ENCODE measurements at regions not wholly inside any gene's neighbourhood (a gene's known extent, or its start where the extent isn't known, plus 50 kb on each side); places are given as distances from the start of the nearest gene placed in this dataset.
"Not testable (repeated sequence)": the region's sequence is repeated elsewhere in the genome, so short reads cannot be mapped to it uniquely, and the experiment has no call there.

DNA sequence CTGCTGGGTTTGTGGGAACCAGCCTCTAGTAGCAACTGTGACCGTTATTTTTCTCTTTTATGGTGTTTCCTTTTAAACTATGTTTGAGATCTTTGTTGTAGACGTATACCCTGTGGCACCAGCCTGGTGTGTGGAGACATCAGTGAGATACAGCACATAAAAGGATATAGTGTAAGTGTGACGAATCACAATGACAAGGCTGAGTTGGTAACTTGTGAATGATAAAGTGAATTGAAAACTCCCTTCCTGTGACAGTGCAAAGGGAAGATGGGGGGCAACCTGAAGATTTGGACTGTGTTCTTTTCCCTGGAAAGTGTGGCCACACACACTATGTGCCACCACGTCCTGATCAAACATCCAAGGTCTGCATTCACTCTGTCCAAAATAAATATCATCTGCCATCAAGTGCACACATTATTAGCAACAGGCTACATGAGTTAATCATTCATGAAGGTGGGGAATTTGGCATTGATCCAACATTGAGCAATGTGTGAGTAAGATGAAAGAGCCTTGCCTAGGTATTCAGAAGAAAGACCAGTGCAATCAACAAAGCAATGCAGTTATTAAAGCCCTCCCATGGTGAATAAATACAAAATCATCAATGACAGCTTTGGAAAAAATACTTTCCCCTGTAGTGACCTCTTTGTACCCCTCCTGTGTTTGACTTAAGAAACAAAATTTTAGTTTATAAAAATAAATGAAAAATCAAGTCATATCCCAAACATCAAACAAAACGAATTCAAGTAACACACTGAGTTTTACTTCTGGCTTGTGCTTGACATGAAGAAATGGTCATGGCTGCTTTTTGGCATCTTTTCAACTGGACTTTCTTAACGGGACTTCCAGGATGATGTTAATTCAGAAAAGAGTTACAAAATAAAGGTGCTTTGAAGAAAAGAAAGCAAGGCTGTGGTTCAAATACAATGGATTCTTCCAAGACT lies 1280.5 kb upstream of the ZEB2 start:
- no peak overlapping the region for H3K4me3 ChIP-seq (ENCODE audit: low read depth, low read length)
- TF ChIP-seq, protein P1, sequence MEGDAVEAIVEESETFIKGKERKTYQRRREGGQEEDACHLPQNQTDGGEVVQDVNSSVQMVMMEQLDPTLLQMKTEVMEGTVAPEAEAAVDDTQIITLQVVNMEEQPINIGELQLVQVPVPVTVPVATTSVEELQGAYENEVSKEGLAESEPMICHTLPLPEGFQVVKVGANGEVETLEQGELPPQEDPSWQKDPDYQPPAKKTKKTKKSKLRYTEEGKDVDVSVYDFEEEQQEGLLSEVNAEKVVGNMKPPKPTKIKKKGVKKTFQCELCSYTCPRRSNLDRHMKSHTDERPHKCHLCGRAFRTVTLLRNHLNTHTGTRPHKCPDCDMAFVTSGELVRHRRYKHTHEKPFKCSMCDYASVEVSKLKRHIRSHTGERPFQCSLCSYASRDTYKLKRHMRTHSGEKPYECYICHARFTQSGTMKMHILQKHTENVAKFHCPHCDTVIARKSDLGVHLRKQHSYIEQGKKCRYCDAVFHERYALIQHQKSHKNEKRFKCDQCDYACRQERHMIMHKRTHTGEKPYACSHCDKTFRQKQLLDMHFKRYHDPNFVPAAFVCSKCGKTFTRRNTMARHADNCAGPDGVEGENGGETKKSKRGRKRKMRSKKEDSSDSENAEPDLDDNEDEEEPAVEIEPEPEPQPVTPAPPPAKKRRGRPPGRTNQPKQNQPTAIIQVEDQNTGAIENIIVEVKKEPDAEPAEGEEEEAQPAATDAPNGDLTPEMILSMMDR (IDR thresholded peaks at IDR 0.05; ENCODE audit: insufficient read depth, low read depth, low read length), result no peak
- DNase-seq (ENCODE audit: low read depth), result no peak

DNA sequence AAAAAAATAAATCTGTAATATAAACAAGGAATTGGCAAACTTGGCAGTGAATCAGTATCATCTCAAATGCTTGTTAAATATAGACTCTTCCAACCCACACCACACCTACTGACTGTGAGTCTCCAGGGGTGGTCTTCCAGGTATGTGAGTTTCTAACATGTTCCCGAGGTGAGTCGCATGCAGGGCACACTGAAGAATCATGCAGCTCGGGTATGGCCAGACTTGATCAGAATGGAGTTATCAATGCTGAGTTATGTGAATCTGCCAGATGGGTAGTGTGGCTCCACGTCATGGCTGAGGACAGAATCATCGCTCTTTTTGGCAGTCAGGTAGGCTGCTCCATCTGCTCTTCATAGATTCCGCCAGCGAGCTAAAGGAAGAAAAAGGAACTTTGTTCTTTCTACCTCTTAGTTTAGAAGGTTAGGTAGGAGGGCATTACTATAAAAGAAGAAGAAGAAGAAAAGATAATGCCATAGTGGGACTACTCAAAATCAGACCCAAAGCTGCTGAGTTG lies 1279.7 kb upstream of the ZEB2 start:
- no peak overlapping the region for H3K4me3 ChIP-seq (ENCODE audit: low read depth, low read length)
- TF ChIP-seq, protein P1 (IDR thresholded peaks at IDR 0.05; ENCODE audit: insufficient read depth, low read depth, low read length), result no peak
- no peak for DNase-seq (ENCODE audit: low read depth)

DNA sequence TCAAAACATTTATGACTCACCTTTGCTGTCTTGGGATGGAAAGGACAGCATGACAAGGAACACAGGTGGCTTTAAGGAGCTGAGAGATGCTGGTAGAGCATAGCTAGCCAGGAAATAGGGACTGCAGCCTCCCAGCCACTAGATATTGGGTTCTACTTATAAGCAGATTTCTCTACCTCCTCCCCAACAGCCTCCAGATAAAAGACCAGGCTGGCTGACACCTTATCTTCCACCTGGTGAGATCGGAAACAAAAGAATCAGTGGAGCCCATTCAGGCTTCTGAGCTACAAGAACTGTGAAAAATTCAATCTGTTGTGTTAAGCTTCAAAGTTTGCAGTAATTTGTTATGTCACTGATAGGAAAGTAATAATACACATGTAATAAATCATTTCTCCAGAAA lies 1278.5 kb upstream of the ZEB2 start:
- TF ChIP-seq, protein P1 (IDR thresholded peaks at IDR 0.05; ENCODE audit: insufficient read depth, low read depth, low read length), result no peak
- H3K4me3 ChIP-seq (ENCODE audit: low read depth, low read length), result no peak overlapping the region
- DNase-seq (ENCODE audit: low read depth), result no peak

DNA sequence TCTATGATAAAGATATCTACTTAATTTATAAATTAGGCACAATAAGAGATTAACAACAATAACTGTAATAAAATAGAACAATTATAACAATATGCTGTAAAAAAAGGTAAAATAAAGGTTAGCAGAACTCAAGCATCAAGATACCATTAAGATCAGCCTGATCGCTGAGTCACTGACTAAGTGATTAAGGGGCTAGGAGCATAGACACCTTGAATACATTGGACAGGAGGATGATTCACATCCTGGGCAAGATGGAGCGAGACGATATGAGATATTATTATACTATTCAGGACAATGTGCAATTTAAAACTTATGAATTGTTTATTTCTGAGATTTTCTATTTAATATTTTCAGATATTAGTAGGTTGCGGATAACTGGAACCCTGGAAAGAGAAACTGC lies 1277.8 kb upstream of the ZEB2 start:
- TF ChIP-seq, protein P1 (IDR thresholded peaks at IDR 0.05; ENCODE audit: insufficient read depth, low read depth, low read length), result no peak
- no peak for DNase-seq (ENCODE audit: low read depth)
- H3K4me3 ChIP-seq (ENCODE audit: low read depth, low read length), result no peak overlapping the region

DNA sequence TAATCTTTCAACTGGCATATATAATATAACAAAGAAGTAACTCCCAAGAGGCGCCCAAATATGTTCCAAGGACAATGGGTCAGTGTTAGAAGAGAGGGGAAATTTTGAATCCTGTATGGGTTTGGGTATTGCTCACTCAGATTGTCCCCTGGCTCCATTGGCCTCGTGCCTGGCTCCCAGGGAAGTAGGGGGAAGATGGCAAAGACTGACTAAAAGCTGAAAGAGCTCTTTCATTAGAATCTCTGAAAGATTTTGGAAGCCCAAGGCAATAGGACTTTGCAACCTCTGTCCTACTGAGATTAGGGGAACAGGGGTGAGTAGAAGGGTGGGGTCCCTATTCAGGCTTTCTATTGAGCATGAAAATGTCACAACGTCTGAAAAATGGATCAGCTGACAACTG lies 1272.8 kb upstream of the ZEB2 start:
- no peak overlapping the region for H3K4me3 ChIP-seq (ENCODE audit: low read depth, low read length)
- TF ChIP-seq, protein P1 (IDR thresholded peaks at IDR 0.05; ENCODE audit: insufficient read depth, low read depth, low read length), result no peak
- no peak for DNase-seq (ENCODE audit: low read depth)

DNA sequence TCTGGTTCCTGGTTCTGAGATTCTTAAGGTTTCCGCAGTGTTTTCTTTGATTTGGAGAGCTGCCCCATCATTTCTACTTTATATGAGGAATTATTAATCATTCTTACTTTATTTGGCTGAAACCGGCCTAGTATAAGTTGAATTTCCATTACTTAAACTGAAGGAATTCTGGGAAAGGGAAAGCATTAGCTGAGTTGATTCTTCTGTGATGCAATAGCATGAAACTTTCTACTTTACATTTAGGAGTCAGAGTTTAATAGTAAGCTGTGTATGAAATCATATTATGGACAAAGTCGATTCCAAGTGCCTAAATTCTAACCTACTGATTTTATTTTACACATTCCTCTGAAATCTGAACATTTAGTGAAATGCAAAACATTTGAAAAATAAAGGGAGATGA lies 1269.7 kb upstream of the ZEB2 start:
- no peak overlapping the region for H3K4me3 ChIP-seq (ENCODE audit: low read depth, low read length)
- peak; percentile 6 for DNase-seq (ENCODE audit: low read depth)
- TF ChIP-seq, protein P1 (IDR thresholded peaks at IDR 0.05; ENCODE audit: insufficient read depth, low read depth, low read length), result no peak

DNA sequence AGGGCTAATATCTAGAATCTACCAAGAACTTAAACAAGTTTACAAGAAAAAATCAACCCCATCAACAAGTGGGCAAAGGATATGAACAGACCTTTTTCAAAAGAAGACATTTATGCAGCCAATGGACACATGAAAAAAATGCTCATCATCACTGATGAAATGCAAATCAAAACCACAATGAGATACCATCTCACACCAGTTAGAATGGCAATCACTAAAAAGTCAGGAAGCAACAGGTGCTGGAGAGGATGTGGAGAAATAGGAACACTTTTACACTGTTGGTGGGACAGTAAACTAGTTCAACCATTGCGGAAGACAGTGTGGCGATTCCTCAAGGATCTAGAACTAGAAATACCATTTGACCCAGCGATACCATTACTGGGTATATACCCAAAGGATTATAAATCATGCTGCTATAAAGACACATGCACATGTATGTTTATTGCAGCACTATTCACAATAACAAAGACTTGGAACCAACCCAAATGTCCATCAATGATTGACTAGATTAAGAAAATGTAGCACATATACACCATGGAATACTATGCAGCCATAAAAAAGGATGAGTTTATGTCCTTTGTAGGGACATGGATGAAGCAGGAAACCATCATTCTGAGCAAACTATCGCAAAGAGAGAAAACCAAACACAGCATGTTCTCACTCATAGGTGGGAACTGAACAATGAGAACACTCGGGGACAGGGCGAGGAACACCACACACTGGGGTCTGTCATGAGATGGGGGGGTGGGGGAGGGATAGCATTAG lies 1267.9 kb upstream of the ZEB2 start:
- not testable (repeated sequence) for DNase-seq (ENCODE audit: low read depth); H3K4me3 ChIP-seq (ENCODE audit: low read depth, low read length)

DNA sequence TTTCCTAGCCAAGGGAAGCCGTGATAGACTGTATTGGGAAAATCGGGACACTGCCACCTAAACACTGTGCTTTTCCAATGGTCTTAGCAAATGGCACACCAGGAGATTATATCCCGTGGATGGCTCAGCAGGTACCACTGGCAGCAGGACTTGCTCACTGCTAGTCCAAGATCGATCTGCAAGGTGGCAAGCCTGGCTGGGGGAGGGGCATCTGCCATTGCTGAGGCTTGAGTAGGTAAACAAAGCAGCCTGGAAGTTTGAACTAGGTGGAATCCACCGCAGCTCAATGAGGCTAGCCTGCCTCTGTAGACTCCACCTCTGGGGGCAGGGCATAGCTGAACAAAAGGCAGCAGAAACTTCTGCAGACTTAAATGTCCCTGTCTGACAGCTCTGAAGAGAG lies 1262.7 kb upstream of the ZEB2 start:
- not testable (repeated sequence) for DNase-seq (ENCODE audit: low read depth); H3K4me3 ChIP-seq (ENCODE audit: low read depth, low read length)
